AG09319 (cell line): ENCODE measurements at regions not wholly inside any gene's neighbourhood (a gene's known extent, or its start where the extent isn't known, plus 50 kb on each side); places are given as distances from the start of the nearest gene placed in this dataset.

ENCODE experiments used
- DNase-seq: peaks from one replicate; pipeline ENCODE4 v3.0.0-alpha.2; 2010; ENCODE audit warnings: low read depth; ENCODE audit errors: extremely low read depth
- CTCF ChIP-seq: IDR thresholded peaks from 2 replicates; pipeline ENCODE4 v1.5.1; 2011; ENCODE audit warnings: low read depth, mild to moderate bottlenecking, inconsistent platforms, low read length, moderate library complexity

GRCh38 chr10:111874576-111874975 is 309.0 kb downstream of the GPAM start:
- TF ChIP-seq CTCF, result no peak
- no peak for DNase-seq

GRCh38 chr10:111875725-111876124 is 307.8 kb downstream of the GPAM start:
- no peak for TF ChIP-seq CTCF
- DNase-seq, result no peak

GRCh38 chr10:111877258-111877657 is 306.3 kb downstream of the GPAM start:
- no peak for DNase-seq
- TF ChIP-seq CTCF, result no peak

- DNase-seq, result no peak
- TF ChIP-seq CTCF, result no peak
These were observed 303.6 kb downstream of the GPAM start for GRCh38 chr10:111879969-111880368.

GRCh38 chr10:111885046-111885445 is 298.5 kb downstream of the GPAM start:
- DNase-seq, result no peak

GRCh38 chr10:111885919-111886318 is 297.6 kb downstream of the GPAM start:
- no peak for TF ChIP-seq CTCF
- DNase-seq, result no peak

More at GRCh38 chr10:111885046-111885445, 298.5 kb downstream of the GPAM start:
- no peak for TF ChIP-seq CTCF

GRCh38 chr10:111887266-111887665 is 296.3 kb downstream of the GPAM start:
- TF ChIP-seq CTCF, result no peak
- DNase-seq, result no peak

- no peak for DNase-seq
- TF ChIP-seq CTCF, result no peak
These were observed 293.5 kb downstream of the GPAM start for GRCh38 chr10:111890046-111890445.
